H1 (cell line): ENCODE measurements at regions not wholly inside any gene's neighbourhood (a gene's known extent, or its start where the extent isn't known, plus 50 kb on each side); places are given as distances from the start of the nearest gene placed in this dataset.

ENCODE experiments used
- CHD2 ChIP-seq: IDR thresholded peaks from 2 replicates; pipeline ENCODE4 v1.6.1; 2012; ENCODE audit warnings: low read length, improper control_type of control experiment
- EZH2 ChIP-seq: fragments of 200-600 bp; sonication (generic); IDR thresholded peaks from 2 replicates; pipeline ENCODE4 v1.7.1; 2012; ENCODE audit warnings: low read depth, mild to moderate bottlenecking, moderate library complexity, low read length, inconsistent platforms; ENCODE audit not compliant: severe bottlenecking
- SRF ChIP-seq: IDR thresholded peaks from 2 replicates; pipeline ENCODE4 v1.6.1; 2011; ENCODE audit warnings: mild to moderate bottlenecking, low read depth, low read length, moderate library complexity

DNA sequence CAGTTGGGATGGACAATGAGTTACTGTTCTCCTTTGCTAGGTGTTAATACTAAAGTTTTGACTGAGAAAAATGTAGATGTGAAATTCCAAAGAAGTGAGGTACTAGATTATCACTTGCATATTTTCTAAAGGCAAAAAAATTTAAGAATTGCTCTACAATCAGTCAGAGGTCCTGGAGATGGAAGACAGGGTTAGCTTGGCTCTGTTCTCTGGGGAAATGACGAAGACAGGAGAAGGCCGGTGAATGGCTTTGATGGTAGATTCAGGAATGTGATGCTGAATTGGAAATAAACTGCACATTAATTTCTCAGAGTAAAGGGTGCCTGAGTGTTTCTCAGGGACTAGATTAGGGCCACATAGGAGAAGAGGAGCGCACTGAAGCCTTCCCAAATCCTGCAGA is 214.0 kb upstream of the LEF1 start:
- TF ChIP-seq EZH2 (no peak), SRF (no peak), CHD2 (no peak)
